Stomach (tissue), 8 donors: ENCODE measurements at regions not wholly inside any gene's neighbourhood (a gene's known extent, or its start where the extent isn't known, plus 50 kb on each side); places are given as distances from the start of the nearest gene placed in this dataset.

Experiments used
- DNase-seq, 2 donors: peaks; one replicate each; pipeline versions ENCODE4 v3.0.0 to v3.0.0-alpha.2; 2013 to 2019
- H3K27ac ChIP-seq, 5 donors: fragments of 200-600 bp in 4 of 5; sonication (generic) in 4 of 5; one replicate each; pipeline ENCODE4 v1.5.1; 2013 to 2019; ENCODE audit warnings: mild to moderate bottlenecking in 1 of 5, moderate library complexity in 1 of 5
- H3K27me3 ChIP-seq, 3 donors: fragments of 200-600 bp; sonication (generic); one replicate each; pipeline ENCODE4 v1.5.1; 2017 to 2019; ENCODE audit warnings: mixed run types in 1 of 3
- H3K36me3 ChIP-seq, 4 donors: fragments of 200-600 bp; sonication (generic); 1 replicate in 3 of 4; 2 replicates in 1 of 4; pipeline ENCODE4 v1.5.1; 2016 to 2019
- H3K4me1 ChIP-seq, 4 donors: fragments of 200-600 bp; sonication (generic); one replicate each; pipeline ENCODE4 v1.5.1; 2016 to 2019
- H3K4me3 ChIP-seq, 4 donors: fragments of 200-600 bp; sonication (generic) in 3 of 4; one replicate each; pipeline ENCODE4 v1.5.1; 2016 to 2019; ENCODE audit warnings: mild to moderate bottlenecking in 1 of 4
- H3K9me3 ChIP-seq, 4 donors: fragments of 200-600 bp; sonication (generic); one replicate each; pipeline ENCODE4 v1.5.1; 2016 to 2019
- EP300 ChIP-seq: sonication (generic); formaldehyde crosslinking; IDR thresholded peaks from one replicate; pipeline ENCODE4 v1.6.1; 2017; ENCODE audit warnings: antibody characterized with exemption
- POLR2A ChIP-seq, 4 donors: fragments of 450-650 bp; IDR thresholded peaks; one replicate each; pipeline ENCODE4 v1.6.1; 2016; ENCODE audit warnings: antibody characterized with exemption in 4 of 4, control low read depth in 2 of 4, mild to moderate bottlenecking in 1 of 4, moderate library complexity in 1 of 4
- POLR2AphosphoS5 ChIP-seq, 3 donors: sonication (generic); formaldehyde crosslinking; IDR thresholded peaks; one replicate each; pipeline ENCODE4 v1.6.1; 2016; ENCODE audit warnings: antibody characterized with exemption in 3 of 3
- WGBS, 5 donors: extraction: QIAGEN DNeasy Blood & Tissue Kit in 3 of 5; methylation state at CpG; one replicate each; pipeline versions ENCODE4 v1.1.5 to v1.1.7; 2013 to 2018; 5-methylcytosine and 5-hydroxymethylcytosine counted together
- intact Hi-C: fragments of 100-400 bp; cut with DNase I; formaldehyde crosslinking; loops from one replicate; pipeline ENCODE4 v1.15.1; 2023; ENCODE audit warnings: low total_unique reads
- TF ChIP-seq, protein P1 (sequence below), 7 experiments: fragments of 450-650 bp in 4 of 7; fragments of 200-600 bp in 3 of 7; sonication (generic) in 3 of 7; IDR thresholded peaks; one replicate each; pipeline ENCODE4 v1.5.1; 2016 to 2019; ENCODE audit warnings: antibody characterized with exemption in 7 of 7, control low read depth in 2 of 7, mild to moderate bottlenecking in 1 of 7
- donor health status: healthy with polysubstance abuse.
- donor health status: Bipolar disorder and iron deficiency.
- donor health status: healthy.

DNA sequence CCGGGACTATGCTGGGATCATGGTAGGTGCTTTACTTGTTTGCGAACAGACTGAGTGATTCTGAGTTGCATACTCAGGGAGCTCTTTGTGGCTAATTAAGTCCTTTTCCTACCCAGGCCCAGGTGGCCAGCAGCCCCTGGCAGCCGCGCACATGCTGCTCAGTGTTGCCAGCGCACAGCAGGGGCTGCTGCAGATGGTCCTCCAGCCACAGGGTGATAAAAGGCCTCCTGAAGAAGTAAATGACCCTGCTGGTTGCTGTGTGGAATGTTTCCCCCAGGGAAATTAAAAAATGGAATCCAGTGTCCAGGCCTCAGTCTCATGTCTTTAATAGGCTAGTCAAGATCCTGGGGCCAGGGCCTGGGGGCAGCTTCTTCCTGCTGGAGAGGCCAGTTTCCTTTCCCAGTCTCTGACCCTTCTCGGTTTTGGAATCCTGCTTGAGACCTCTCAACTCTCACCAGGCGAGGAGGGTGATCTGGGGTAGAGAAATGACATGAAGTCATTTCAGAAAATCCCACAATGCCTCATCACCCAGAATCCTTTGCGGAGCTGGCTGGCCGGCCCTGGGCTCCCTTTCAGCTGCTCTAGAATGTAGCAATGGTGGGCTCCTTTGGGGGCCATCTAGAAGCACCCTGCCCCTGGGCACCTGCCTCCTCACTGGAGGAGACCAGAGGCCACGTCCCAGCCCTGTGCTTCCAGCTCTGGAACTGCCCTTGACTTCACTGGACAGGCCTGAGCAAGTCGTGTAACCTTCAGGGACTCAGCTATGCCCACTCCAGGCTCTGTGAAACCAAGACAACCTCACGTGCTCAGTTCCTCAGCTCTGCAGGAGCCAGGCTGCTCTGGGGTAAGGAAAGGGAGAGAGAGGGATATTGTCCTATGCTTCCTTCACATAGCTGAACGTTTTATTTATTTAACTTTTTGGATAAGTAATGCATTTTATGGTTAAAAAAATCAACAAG, 131.4 kb downstream of the MRPS6 start:
- intact Hi-C loops: loop anchor here (5.0 kb wide), 1 partner anchor 282 kb away; no protein-coding TSS in a partner anchor
- H3K27me3 ChIP-seq: no peaks in the 10 kb centered on the region
- H3K4me3 ChIP-seq: no peak overlapping the region
- H3K36me3 ChIP-seq: no peaks in the 10 kb centered on the region
- TF ChIP-seq EP300: no peak
- TF ChIP-seq POLR2A (IDR thresholded peaks at IDR 0.05): no peak
- no peak for TF ChIP-seq POLR2AphosphoS5 (IDR thresholded peaks at IDR 0.05)
- TF ChIP-seq, protein P1, sequence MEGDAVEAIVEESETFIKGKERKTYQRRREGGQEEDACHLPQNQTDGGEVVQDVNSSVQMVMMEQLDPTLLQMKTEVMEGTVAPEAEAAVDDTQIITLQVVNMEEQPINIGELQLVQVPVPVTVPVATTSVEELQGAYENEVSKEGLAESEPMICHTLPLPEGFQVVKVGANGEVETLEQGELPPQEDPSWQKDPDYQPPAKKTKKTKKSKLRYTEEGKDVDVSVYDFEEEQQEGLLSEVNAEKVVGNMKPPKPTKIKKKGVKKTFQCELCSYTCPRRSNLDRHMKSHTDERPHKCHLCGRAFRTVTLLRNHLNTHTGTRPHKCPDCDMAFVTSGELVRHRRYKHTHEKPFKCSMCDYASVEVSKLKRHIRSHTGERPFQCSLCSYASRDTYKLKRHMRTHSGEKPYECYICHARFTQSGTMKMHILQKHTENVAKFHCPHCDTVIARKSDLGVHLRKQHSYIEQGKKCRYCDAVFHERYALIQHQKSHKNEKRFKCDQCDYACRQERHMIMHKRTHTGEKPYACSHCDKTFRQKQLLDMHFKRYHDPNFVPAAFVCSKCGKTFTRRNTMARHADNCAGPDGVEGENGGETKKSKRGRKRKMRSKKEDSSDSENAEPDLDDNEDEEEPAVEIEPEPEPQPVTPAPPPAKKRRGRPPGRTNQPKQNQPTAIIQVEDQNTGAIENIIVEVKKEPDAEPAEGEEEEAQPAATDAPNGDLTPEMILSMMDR (IDR thresholded peaks at IDR 0.05): no peak
- H3K4me1 ChIP-seq: peaks cover 6 to 64% (median 41%) of the 10 kb centered on the region in 4 donors
- 81 to 90% (median 86%) methylated on average over 9 to 13 of the region's 13 CpGs for WGBS, 5 donors
- H3K27ac ChIP-seq: peak overlapping the region in 3 of 5 donors; percentile 41 to 84 (median 72)
- no peaks in the 10 kb centered on the region for H3K9me3 ChIP-seq
- no peak for DNase-seq

DNA sequence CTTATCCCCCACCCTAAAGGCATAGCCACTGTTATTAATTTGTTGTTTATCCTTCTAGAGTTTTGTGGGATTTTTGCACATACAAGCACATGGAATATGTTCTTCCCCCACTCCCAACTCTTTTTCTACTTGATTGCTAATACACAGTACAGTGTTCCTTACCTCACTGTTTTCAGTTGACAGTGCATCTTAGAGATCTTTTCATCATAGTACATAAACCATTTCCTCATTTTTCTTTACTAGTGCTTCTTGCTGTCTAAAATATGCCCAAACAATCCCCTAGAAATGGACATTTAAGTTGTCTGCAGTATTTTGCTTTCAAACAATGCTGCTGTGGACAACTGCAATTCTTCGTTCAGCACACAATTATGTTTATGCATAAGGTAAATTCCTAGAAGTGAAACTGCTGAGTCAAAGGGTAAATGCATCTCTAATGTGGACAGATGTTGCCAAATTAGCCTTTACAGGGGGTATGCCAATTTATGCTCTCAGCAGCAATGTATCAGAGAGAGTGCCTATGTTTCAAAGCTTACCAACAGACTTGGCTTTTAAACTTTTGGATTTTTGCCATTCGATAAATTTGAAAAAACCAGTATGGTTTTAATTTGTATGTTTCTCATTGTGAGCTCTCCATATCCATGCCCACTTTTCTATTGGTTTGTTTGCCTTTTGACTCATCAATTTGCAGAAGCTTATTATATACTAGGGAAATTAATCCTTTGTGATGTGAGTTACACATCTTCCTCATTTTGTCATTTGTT, 132.6 kb downstream of the MRPS6 start:
- no peak for DNase-seq
- TF ChIP-seq EP300 (no peak), POLR2AphosphoS5 (IDR thresholded peaks at IDR 0.05) (no peak), POLR2A (IDR thresholded peaks at IDR 0.05) (no peak)
- TF ChIP-seq, protein P1 (IDR thresholded peaks at IDR 0.05): no peak
- H3K36me3 ChIP-seq: no peaks in the 10 kb centered on the region
- H3K4me3 ChIP-seq: no peak overlapping the region
- H3K27ac ChIP-seq: peak overlapping the region in 1 of 5 donors; percentile 84
- intact Hi-C loops: no loop called here
- peaks cover 6 to 52% (median 38%) of the 10 kb centered on the region in 4 donors for H3K4me1 ChIP-seq
- WGBS, 5 donors: 65 to 87% (median 70%) methylated on average over 2 of the region's 2 CpGs
- H3K27me3 ChIP-seq: no peaks in the 10 kb centered on the region
- no peaks in the 10 kb centered on the region for H3K9me3 ChIP-seq

- H3K4me1 ChIP-seq: no peaks in the 10 kb centered on the region
- TF ChIP-seq EP300 (no peak), POLR2A (IDR thresholded peaks at IDR 0.05) (no peak), POLR2AphosphoS5 (IDR thresholded peaks at IDR 0.05) (no peak)
- TF ChIP-seq, protein P1 (IDR thresholded peaks at IDR 0.05): no peak
- DNase-seq: no peak
- H3K27me3 ChIP-seq: no peaks in the 10 kb centered on the region
- no peaks in the 10 kb centered on the region for H3K36me3 ChIP-seq
- intact Hi-C loops: no loop called here
- no peak overlapping the region for H3K4me3 ChIP-seq
- H3K9me3 ChIP-seq: peaks cover 0 to 14% (median 5%) of the 10 kb centered on the region in 4 donors
- H3K27ac ChIP-seq: no peak overlapping the region
These were observed 140.6 kb downstream of the MRPS6 start for GRCh38 chr21:34213959-34214358.

- TF ChIP-seq POLR2A (IDR thresholded peaks at IDR 0.05) (no peak), EP300 (no peak), POLR2AphosphoS5 (IDR thresholded peaks at IDR 0.05) (no peak)
- TF ChIP-seq, protein P1 (IDR thresholded peaks at IDR 0.05): no peak
- intact Hi-C loops: no loop called here
- WGBS, 5 donors: 76 to 84% (median 79%) methylated on average over 4 of the region's 4 CpGs
- Histone ChIP-seq H3K4me1 (no peaks in the 10 kb centered on the region), H3K36me3 (no peaks in the 10 kb centered on the region), H3K27ac (no peak overlapping the region), H3K9me3 (peaks cover 0 to 14% (median 5%) of the 10 kb centered on the region in 4 donors), H3K4me3 (no peak overlapping the region), H3K27me3 (no peaks in the 10 kb centered on the region)
- DNase-seq: no peak
These were observed 142.1 kb downstream of the MRPS6 start for GRCh38 chr21:34215501-34215900.
